OCI-LY1 (cell line): ENCODE measurements at regions not wholly inside any gene's neighbourhood (a gene's known extent, or its start where the extent isn't known, plus 50 kb on each side); places are given as distances from the start of the nearest gene placed in this dataset.

Experiments used
- H2AFZ ChIP-seq: fragments of 200-600 bp; sonication (generic), shearing (Covaris generic); 2 replicates; pipeline ENCODE4 v1.6.0; 2014; ENCODE audit warnings: antibody characterized with exemption, mild to moderate bottlenecking, low read length
- H3F3A ChIP-seq: fragments of 200-600 bp; sonication (generic), shearing (Covaris generic); 2 replicates; pipeline ENCODE4 v1.6.0; 2014; ENCODE audit warnings: mild to moderate bottlenecking, antibody characterized with exemption, low read length, moderate library complexity; ENCODE audit not compliant: insufficient read depth
- H3K27ac ChIP-seq: fragments of 200-600 bp; sonication (generic); 2 replicates; pipeline ENCODE4 v1.5.1; 2014; ENCODE audit warnings: low read length, mixed run types, mild to moderate bottlenecking, low read depth; ENCODE audit not compliant: poor library complexity, severe bottlenecking
- H3K27me3 ChIP-seq: fragments of 200-600 bp; sonication (generic); 2 replicates; pipeline ENCODE4 v1.6.0; 2014; ENCODE audit warnings: antibody characterized with exemption, mild to moderate bottlenecking, low read length, moderate library complexity; ENCODE audit not compliant: insufficient read depth
- H3K36me3 ChIP-seq: fragments of 200-600 bp; sonication (generic); 2 replicates; pipeline ENCODE4 v1.6.1; 2014; ENCODE audit warnings: mild to moderate bottlenecking, antibody characterized with exemption, low read length, moderate library complexity, mixed read lengths; ENCODE audit not compliant: insufficient read depth
- H3K4me1 ChIP-seq: fragments of 200-600 bp; sonication (generic); 2 replicates; pipeline ENCODE4 v1.5.1; 2014; ENCODE audit warnings: mild to moderate bottlenecking, low read length, moderate library complexity; ENCODE audit not compliant: insufficient read depth, severe bottlenecking
- H3K4me2 ChIP-seq: fragments of 200-600 bp; sonication (generic), shearing (Covaris generic); 2 replicates; pipeline ENCODE4 v1.6.1; 2014; ENCODE audit warnings: low read length
- H3K4me3 ChIP-seq: fragments of 200-600 bp; sonication (generic); 2 replicates; pipeline ENCODE4 v1.5.1; 2014; ENCODE audit warnings: low read length, low read depth, mild to moderate bottlenecking, mixed read lengths; ENCODE audit not compliant: poor library complexity, severe bottlenecking
- H3K79me2 ChIP-seq: fragments of 200-600 bp; shearing (Covaris generic); 2 replicates; pipeline ENCODE4 v1.6.1; 2016; ENCODE audit warnings: mixed run types, low read length, mixed read lengths; ENCODE audit not compliant: insufficient read depth
- H3K9ac ChIP-seq: fragments of 200-600 bp; sonication (generic), shearing (Covaris generic); 2 replicates; pipeline ENCODE4 v1.6.1; 2014; ENCODE audit warnings: mild to moderate bottlenecking, low read length, mixed read lengths
- H3K9me2 ChIP-seq: fragments of 200-600 bp; sonication (generic), shearing (Covaris generic); 2 replicates; pipeline ENCODE4 v1.6.1; 2014; ENCODE audit warnings: low read depth, mild to moderate bottlenecking, low read length, mixed read lengths
- H3K9me3 ChIP-seq: fragments of 200-600 bp; shearing (Covaris generic); 2 replicates; pipeline ENCODE4 v1.6.1; 2014; ENCODE audit warnings: low read length, mixed read lengths
- H4K20me1 ChIP-seq: fragments of 200-600 bp; sonication (generic), shearing (Covaris generic); 2 replicates; pipeline ENCODE4 v1.6.0; 2016; ENCODE audit warnings: mild to moderate bottlenecking, low read length; ENCODE audit not compliant: insufficient read depth
- CTCF ChIP-seq: fragments of 200-600 bp; sonication (generic), shearing (Covaris generic); IDR thresholded peaks from 2 replicates; pipeline ENCODE4 v1.5.1; 2017; ENCODE audit warnings: mild to moderate bottlenecking, antibody characterized with exemption, low read length, moderate library complexity, mixed read lengths
- EZH2 ChIP-seq: fragments of 200-600 bp; sonication (generic), shearing (Covaris generic); IDR thresholded peaks from 2 replicates; pipeline ENCODE4 v1.8.0; 2017; ENCODE audit warnings: borderline replicate concordance, mixed run types, mild to moderate bottlenecking, antibody characterized with exemption, low read length, moderate library complexity, mixed read lengths

- TF ChIP-seq CTCF (no peak), EZH2 (no peak)
- Histone ChIP-seq H3F3A (no peaks in the 10 kb centered on the region), H3K36me3 (no peaks in the 10 kb centered on the region), H3K4me1 (no peaks in the 10 kb centered on the region), H3K4me2 (no peak overlapping the region), H3K9me3 (no peaks in the 10 kb centered on the region), H3K27ac (no peak overlapping the region), H3K4me3 (no peak overlapping the region), H4K20me1 (no peaks in the 10 kb centered on the region), H3K9ac (no peak overlapping the region), H3K27me3 (no peaks in the 10 kb centered on the region), H3K9me2 (no peaks in the 10 kb centered on the region), H2AFZ (no peak overlapping the region), H3K79me2 (no peaks in the 10 kb centered on the region)
Observed at GRCh38 chr11:42827845-42828244, 484.0 kb upstream of the API5 start.

GRCh38 chr11:42837994-42838393 lies 473.8 kb upstream of the API5 start:
- Histone ChIP-seq H3K4me3 (no peak overlapping the region), H3K4me2 (no peak overlapping the region), H3K79me2 (no peaks in the 10 kb centered on the region), H3K27me3 (no peaks in the 10 kb centered on the region), H3K9me3 (no peaks in the 10 kb centered on the region), H3K9me2 (no peaks in the 10 kb centered on the region), H4K20me1 (no peaks in the 10 kb centered on the region), H3K36me3 (no peaks in the 10 kb centered on the region), H3K9ac (no peak overlapping the region), H3F3A (no peaks in the 10 kb centered on the region), H3K27ac (no peak overlapping the region), H2AFZ (no peak overlapping the region), H3K4me1 (no peaks in the 10 kb centered on the region)
- TF ChIP-seq EZH2: no peak
- TF ChIP-seq CTCF: no peak

GRCh38 chr11:42840176-42840829 lies 471.5 kb upstream of the API5 start:
- no peaks in the 10 kb centered on the region for H3K79me2 ChIP-seq
- no peak overlapping the region for H3K4me3 ChIP-seq
- H3K9ac ChIP-seq: no peak overlapping the region
- no peaks in the 10 kb centered on the region for H3K9me3 ChIP-seq
- no peak overlapping the region for H2AFZ ChIP-seq
- H3K4me2 ChIP-seq: no peak overlapping the region
- no peaks in the 10 kb centered on the region for H3K9me2 ChIP-seq
- H4K20me1 ChIP-seq: no peaks in the 10 kb centered on the region
- no peak for TF ChIP-seq EZH2
- TF ChIP-seq CTCF: no peak
- H3K27me3 ChIP-seq: no peaks in the 10 kb centered on the region
- H3K4me1 ChIP-seq: no peaks in the 10 kb centered on the region
- no peak overlapping the region for H3K27ac ChIP-seq
- no peaks in the 10 kb centered on the region for H3F3A ChIP-seq
- no peaks in the 10 kb centered on the region for H3K36me3 ChIP-seq
